ENCODE measurements at regions not wholly inside any gene's neighbourhood (a gene's known extent, or its start where the extent isn't known, plus 50 kb on each side); places are given as distances from the start of the nearest gene placed in this dataset.

DNA sequence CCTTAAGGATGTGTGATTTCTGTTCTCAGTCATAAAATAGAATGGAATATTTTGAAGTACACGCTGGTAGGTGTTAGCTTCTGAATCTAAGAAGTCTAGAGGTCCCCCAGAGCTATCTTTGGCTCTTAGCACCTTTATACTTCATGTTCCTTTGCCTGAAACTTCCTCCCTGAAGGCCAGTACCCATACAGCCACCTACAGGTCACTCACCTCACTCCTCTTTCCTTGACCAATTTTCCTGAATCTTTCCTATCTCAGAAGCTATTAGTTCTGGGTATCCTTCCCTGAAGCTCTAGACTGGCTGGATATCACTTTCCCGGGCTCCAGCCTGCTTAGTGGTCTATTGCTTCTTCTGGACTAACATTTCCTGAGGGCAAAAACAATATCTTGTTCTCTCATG lies 93.4 kb upstream of the EDNRB start:
- DNase-seq (ENCODE audit: low spot score), result no peak

DNA sequence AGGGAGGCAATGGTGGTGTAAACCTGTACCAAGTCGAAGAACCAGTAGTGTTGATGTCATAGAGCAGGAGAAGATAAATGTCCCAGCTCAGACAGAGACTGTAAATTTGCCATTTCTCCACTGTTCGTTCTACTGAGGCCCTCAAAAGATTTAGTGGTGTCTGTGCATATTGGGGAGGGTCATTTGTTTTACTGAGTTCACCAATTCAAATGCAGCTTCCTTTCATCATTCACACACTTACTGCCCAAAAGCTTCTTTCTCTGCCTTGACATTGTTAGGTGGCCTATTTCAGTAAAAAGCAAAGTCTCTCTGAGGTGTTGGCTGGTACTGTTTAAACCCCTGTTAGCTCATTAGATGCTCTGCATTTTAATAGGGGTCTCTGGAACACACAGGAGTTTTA lies 86.2 kb upstream of the EDNRB start:
- DNase-seq (ENCODE audit: low spot score), result no peak

DNA sequence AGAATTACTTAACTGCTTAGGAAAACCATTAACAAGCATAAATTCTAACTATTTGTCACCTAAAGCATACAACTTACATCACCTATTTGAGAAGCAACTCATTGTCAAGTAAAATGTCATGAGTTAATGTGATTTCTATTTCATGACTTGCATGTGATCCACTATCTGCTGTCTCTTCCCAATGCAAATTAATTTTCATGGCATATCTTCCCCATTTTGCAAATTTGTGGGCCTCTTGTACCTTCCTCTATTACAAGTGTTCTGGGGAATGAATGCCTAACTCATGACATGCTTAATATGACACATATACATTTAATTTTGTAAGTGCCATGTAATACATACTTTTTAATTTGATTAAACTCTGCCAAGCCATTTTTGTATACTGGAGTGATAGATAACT lies 81.1 kb upstream of the EDNRB start:
- no peak for DNase-seq (ENCODE audit: low spot score)

- DNase-seq (ENCODE audit: low spot score), result no peak
Observed at GRCh38 chr13:77994166-77994565, 75.5 kb upstream of the EDNRB start.

DNA sequence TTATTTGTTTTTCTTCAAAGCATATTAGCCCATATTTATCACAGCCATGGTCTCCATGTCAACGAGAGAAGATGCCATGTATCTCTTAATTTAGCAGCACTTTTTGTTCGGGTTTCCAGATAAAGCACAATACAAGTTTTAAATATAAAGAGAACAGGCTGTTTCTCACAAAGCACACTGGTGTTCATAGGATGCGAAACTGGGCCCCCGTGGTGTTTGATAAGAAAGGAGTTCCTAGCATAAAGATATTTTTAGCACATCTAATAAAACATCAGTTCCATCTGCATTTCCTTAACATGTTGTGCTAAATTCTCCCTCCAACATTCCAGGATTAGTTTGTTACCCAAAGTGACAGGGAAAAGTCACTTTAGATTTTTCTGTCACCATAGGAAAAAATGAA lies 72.4 kb upstream of the EDNRB start:
- no peak for DNase-seq (ENCODE audit: low spot score)

GRCh38 chr13:77989281-77989680 lies 70.7 kb upstream of the EDNRB start:
- DNase-seq (ENCODE audit: low spot score), result no peak

DNA sequence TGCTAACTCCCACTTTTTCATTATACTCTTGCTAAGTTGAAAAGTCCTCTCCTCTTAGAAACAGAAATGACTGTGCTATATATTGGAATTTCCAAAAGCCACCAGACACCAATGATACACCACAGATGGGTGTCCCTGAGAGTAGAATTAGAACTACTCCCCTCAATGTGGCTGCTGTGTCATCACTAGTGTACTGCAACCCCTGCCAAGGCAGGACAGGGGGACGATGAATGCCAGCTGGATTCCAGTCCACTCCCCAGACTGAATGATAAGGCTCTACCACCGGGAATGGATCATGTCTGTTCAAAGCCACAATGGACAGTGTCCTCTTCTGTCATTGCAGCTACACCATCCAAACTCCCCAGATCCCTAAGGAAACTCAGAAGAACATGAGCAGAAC lies 69.7 kb upstream of the EDNRB start:
- DNase-seq (ENCODE audit: low spot score), result no peak

- DNase-seq (ENCODE audit: low spot score), result no peak
Observed at GRCh38 chr13:77986713-77987112, 68.1 kb upstream of the EDNRB start.

DNA sequence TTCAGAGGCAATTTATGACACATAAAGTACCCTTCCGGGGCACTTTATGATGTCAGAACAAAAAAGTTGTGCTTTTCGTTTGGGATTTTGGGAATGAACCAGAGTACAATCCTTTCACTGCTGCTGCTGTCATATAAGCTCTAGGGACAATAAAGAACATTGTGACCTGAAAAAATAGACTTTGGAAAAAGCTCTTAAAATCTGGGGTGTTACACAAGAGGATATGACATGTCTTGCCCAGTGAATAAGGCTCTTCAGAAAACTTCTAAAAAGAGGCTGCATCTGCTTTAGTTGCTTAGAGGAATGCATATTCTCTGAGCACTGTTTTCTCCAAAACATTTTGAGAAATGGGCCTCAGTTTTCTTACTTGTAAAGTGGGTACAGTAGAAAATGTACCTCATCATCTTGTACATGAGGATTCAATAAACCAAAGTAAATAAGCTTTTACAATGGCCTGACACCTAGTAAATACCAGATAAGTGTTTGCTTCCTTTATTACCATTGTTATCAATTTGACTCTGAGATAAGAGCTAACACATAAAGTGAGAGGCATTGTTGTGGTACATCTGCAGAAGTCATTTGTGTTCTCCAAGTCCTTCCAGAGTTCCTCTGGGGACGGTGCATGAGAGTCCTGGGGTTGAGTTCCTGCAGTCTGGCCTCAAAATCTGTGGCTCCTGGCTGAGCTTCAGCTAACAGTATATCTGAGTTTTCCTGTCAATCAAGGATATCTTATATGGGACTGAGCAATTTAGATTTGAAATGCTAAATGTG lies 67.4 kb upstream of the EDNRB start:
- no peak for DNase-seq (ENCODE audit: low spot score)

GRCh38 chr13:77981281-77981881 lies 62.8 kb upstream of the EDNRB start:
- no peak for DNase-seq (ENCODE audit: low spot score)

- peak; percentile 22 for DNase-seq (ENCODE audit: low spot score)
Observed at GRCh38 chr13:77980592-77980991, 62.0 kb upstream of the EDNRB start.

DNA sequence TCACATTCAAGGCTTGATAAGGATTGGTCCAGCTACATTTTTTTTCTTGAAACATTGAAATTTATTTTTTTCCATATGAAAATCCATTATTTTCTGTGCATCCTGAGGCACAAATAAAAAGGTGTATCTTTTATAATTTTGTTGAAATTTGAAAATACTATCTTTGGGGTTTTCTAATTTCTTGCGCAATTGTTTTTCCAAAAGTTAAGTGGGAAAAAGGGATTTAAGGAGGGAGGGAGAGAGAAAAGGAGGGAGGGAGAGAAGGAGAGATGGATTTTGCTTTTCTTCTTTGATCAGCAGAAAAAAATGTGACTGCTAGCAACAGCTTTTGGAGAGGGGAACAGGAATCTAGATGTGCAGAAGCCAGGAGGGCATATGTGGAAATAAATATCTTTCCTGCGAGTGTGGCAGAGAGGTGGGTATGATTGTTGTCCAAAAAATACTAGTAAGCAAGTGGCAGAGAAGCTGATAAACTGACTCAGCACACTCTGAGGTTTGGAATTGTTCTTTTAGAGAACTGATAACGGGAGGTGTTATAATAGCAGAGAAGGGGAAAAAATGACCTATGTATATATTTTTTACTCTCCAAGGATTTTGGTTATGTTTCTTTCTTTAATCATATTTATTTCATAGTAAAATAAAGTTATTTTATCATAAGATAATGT lies 61.2 kb upstream of the EDNRB start:
- DNase-seq (ENCODE audit: low spot score), result no peak

GRCh38 chr13:77975358-77976042 lies 56.9 kb upstream of the EDNRB start:
- DNase-seq (ENCODE audit: low spot score), result no peak

GRCh38 chr13:77969299-77969698 lies 50.7 kb upstream of the EDNRB start:
- no peak for DNase-seq (ENCODE audit: low spot score)

All from kidney tubule cell (primary cell).